ENCODE measurements at regions not wholly inside any gene's neighbourhood (a gene's known extent, or its start where the extent isn't known, plus 50 kb on each side); places are given as distances from the start of the nearest gene placed in this dataset.

DNA sequence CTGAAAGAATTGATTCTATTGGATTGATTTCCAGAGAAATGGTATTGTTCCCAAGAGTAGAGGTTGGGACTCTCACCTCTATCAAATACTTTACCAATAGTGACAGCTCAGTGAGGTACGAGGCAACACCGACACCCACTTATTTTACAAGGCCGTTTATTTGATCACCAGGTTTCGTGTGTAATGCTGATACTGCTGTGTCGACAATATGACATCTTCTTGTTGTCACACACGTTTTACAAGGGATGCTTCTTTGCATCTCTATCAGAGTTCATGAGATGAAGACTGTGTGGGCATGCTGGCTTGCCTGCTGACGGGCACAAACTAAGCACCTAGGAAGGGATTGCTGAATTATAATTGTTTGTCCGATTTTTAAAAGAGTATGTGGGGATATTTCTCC lies 217.8 kb upstream of the EGLN3 start:
- BruUV-seq (replicated peaks): no TSS peak

DNA sequence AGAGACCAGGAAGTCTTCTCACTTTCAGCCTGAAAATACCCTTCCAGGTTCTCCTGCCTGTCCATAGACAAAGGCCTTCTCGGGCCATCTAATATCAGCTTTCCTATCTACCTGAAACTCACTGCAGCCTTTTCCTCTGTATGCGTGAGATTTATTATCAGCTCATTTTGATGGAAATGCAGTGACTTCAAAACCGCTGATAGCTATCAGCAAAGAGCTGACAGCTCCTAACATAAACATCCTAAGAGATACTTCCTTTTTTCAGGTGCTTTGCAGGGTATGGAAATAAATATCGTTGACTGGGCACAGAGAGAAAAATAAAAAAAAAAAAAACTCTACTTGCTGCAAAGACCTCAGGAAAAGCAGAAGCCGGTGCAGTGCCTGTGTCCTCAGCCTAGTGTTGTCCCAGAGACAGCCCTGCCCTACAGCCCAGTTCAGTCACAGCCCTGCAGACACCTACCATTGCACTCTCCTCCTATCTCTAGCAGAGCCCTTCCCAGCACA lies 215.0 kb upstream of the EGLN3 start:
- H3K27ac ChIP-seq: no peak overlapping the region
- H3F3A ChIP-seq (ENCODE audit: insufficient read depth, low read depth): no peaks in the 10 kb centered on the region
- no peak for TF ChIP-seq EZH2 (IDR thresholded peaks at IDR 0.05; ENCODE audit: low read depth)
- TF ChIP-seq, protein P1, sequence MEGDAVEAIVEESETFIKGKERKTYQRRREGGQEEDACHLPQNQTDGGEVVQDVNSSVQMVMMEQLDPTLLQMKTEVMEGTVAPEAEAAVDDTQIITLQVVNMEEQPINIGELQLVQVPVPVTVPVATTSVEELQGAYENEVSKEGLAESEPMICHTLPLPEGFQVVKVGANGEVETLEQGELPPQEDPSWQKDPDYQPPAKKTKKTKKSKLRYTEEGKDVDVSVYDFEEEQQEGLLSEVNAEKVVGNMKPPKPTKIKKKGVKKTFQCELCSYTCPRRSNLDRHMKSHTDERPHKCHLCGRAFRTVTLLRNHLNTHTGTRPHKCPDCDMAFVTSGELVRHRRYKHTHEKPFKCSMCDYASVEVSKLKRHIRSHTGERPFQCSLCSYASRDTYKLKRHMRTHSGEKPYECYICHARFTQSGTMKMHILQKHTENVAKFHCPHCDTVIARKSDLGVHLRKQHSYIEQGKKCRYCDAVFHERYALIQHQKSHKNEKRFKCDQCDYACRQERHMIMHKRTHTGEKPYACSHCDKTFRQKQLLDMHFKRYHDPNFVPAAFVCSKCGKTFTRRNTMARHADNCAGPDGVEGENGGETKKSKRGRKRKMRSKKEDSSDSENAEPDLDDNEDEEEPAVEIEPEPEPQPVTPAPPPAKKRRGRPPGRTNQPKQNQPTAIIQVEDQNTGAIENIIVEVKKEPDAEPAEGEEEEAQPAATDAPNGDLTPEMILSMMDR (conservative IDR thresholded peaks at IDR 0.05): no peak
- H3K27me3 ChIP-seq (ENCODE audit: insufficient read depth, low read depth): no peaks in the 10 kb centered on the region
- no peaks in the 10 kb centered on the region for H4K20me1 ChIP-seq (ENCODE audit: insufficient read depth)
- no peaks in the 10 kb centered on the region; the same call in 1 of the 2 replicates for H3K9me3 ChIP-seq (ENCODE audit: insufficient read depth, low read depth)
- H3K4me2 ChIP-seq: no peak overlapping the region
- H3K79me2 ChIP-seq (ENCODE audit: low read depth): no peaks in the 10 kb centered on the region
- H2AFZ ChIP-seq: no peak overlapping the region
- no peaks in the 10 kb centered on the region for H3K36me3 ChIP-seq (ENCODE audit: low read depth)
- no peaks in the 10 kb centered on the region for H3K9me2 ChIP-seq (ENCODE audit: insufficient read depth)
- DNase-seq: no peak
- POLR2A ChIA-PET (ENCODE audit: unreplicated experiment): no interaction called here
- no peak overlapping the region for H3K4me3 ChIP-seq
- CTCF ChIA-PET: no interaction called here
- intact Hi-C loops (cut with micrococcal nuclease; ENCODE audit: unreplicated experiment): no loop called here
- BruUV-seq (replicated peaks): no TSS peak
- H3K4me1 ChIP-seq (replicated peaks; ENCODE audit: insufficient read depth): no peaks in the 10 kb centered on the region

More for the DNA sequence above, 217.8 kb upstream of the EGLN3 start:
- ChIA-PET POLR2A (ENCODE audit: unreplicated experiment) (no interaction called here), CTCF (no interaction called here)
- H3K9me2 ChIP-seq (ENCODE audit: insufficient read depth): no peaks in the 10 kb centered on the region
- no peak for DNase-seq
- H3K27me3 ChIP-seq (ENCODE audit: insufficient read depth, low read depth): no peaks in the 10 kb centered on the region
- no peaks in the 10 kb centered on the region for H3K79me2 ChIP-seq (ENCODE audit: low read depth)
- no peaks in the 10 kb centered on the region for H3K4me1 ChIP-seq (replicated peaks; ENCODE audit: insufficient read depth)
- intact Hi-C loops (cut with micrococcal nuclease; ENCODE audit: unreplicated experiment): no loop called here
- H2AFZ ChIP-seq: no peak overlapping the region
- no peak overlapping the region for H3K27ac ChIP-seq
- H4K20me1 ChIP-seq (ENCODE audit: insufficient read depth): no peaks in the 10 kb centered on the region
- TF ChIP-seq, protein P1 (conservative IDR thresholded peaks at IDR 0.05): no peak
- TF ChIP-seq EZH2 (IDR thresholded peaks at IDR 0.05; ENCODE audit: low read depth): no peak
- no peaks in the 10 kb centered on the region for H3K36me3 ChIP-seq (ENCODE audit: low read depth)
- H3F3A ChIP-seq (ENCODE audit: insufficient read depth, low read depth): no peaks in the 10 kb centered on the region
- H3K4me3 ChIP-seq: no peak overlapping the region
- H3K4me2 ChIP-seq: no peak overlapping the region
- H3K9me3 ChIP-seq (ENCODE audit: insufficient read depth, low read depth): no peaks in the 10 kb centered on the region

DNA sequence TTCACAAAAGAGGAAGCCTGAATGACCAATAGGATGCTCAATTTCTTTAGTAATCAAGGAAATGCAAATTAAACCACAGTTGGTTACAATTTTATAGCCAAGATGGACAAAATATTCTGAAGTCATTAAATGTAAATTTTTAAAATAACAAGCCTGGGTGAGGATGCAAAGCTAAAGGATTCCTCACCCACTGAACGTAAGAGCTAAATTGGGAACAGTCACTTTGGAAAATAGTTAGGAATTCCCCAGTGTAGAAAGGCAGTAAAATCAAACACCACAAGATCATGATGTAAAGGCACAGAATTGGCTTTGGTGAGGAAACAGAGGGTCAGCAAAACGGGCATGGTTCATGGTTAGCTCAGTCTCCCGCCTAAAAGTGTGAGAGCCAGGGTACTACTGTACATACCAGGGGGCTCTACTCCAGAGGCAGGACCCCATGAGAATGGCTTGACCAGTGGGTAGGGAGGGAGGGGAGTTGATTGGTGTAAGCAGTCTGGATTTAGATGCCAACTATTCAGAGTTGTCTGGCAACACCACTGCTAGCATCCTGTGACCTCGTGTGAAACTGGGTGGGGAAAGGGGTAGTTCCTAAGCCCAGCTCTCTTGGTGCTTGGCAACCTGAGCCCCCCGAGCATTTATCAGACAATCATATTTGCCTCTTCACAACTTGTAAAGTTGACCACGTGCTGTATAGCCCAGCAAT lies 213.4 kb upstream of the EGLN3 start:
- Histone ChIP-seq H2AFZ (no peak overlapping the region), H3K4me3 (no peak overlapping the region), H3K4me2 (no peak overlapping the region), H3K36me3 (ENCODE audit: low read depth) (no peaks in the 10 kb centered on the region), H3K27me3 (ENCODE audit: insufficient read depth, low read depth) (no peaks in the 10 kb centered on the region), H3F3A (ENCODE audit: insufficient read depth, low read depth) (no peaks in the 10 kb centered on the region), H4K20me1 (ENCODE audit: insufficient read depth) (no peaks in the 10 kb centered on the region), H3K79me2 (ENCODE audit: low read depth) (no peaks in the 10 kb centered on the region), H3K9me3 (ENCODE audit: insufficient read depth, low read depth) (no peaks in the 10 kb centered on the region; the same call in 1 of the 2 replicates), H3K9me2 (ENCODE audit: insufficient read depth) (no peaks in the 10 kb centered on the region), H3K4me1 (replicated peaks; ENCODE audit: insufficient read depth) (no peaks in the 10 kb centered on the region), H3K27ac (no peak overlapping the region)
- TF ChIP-seq EZH2 (IDR thresholded peaks at IDR 0.05; ENCODE audit: low read depth): no peak
- TF ChIP-seq, protein P1 (conservative IDR thresholded peaks at IDR 0.05): no peak
- ChIA-PET POLR2A (ENCODE audit: unreplicated experiment) (no interaction called here), CTCF (no interaction called here)
- DNase-seq: no peak
- intact Hi-C loops (cut with micrococcal nuclease; ENCODE audit: unreplicated experiment): no loop called here
- no TSS peak for BruUV-seq (replicated peaks)
